ENCODE measurements at regions not wholly inside any gene's neighbourhood (a gene's known extent, or its start where the extent isn't known, plus 50 kb on each side); places are given as distances from the start of the nearest gene placed in this dataset.

- no peak for ATAC-seq (ENCODE audit: insufficient read depth, low read depth)
- H3K27ac ChIP-seq (ENCODE audit: low read length) = no peak overlapping the region
- no peak for TF ChIP-seq CTCF (IDR thresholded peaks at IDR 0.05; ENCODE audit: borderline replicate concordance, extremely low read depth, low read length, poor library complexity, severe bottlenecking)
- TF ChIP-seq EZH2 (IDR thresholded peaks at IDR 0.05; ENCODE audit: borderline replicate concordance, low read depth, low read length, severe bottlenecking) = no peak
- peaks cover 36% of the 10 kb centered on the region for H3K27me3 ChIP-seq (ENCODE audit: insufficient read depth, low read length, poor library complexity)
- no peaks in the 10 kb centered on the region for H3K79me2 ChIP-seq (ENCODE audit: insufficient read depth, low read length)
- H2AFZ ChIP-seq (ENCODE audit: low read depth, low read length) = no peak overlapping the region
- no peaks in the 10 kb centered on the region for H3K9me3 ChIP-seq (ENCODE audit: insufficient read depth, low read length, severe bottlenecking)
- no peaks in the 10 kb centered on the region for H3K4me1 ChIP-seq (ENCODE audit: insufficient read depth, low read length)
- H4K20me1 ChIP-seq (ENCODE audit: insufficient read depth, low read length) = no peaks in the 10 kb centered on the region
- DNase-seq = no peak
- no peak overlapping the region for H3K4me3 ChIP-seq (ENCODE audit: low read depth in 1 of 2, low read length in 2 of 2)
- H3K4me2 ChIP-seq (ENCODE audit: insufficient read depth, low read length) = no peak overlapping the region
- no peaks in the 10 kb centered on the region for H3K36me3 ChIP-seq (ENCODE audit: insufficient read depth, low read length)
- no peak overlapping the region for H3K9ac ChIP-seq (ENCODE audit: low read depth, low read length)
Measured at GRCh38 chr7:22561321-22561811, 61.4 kb upstream of the STEAP1B start.

GRCh38 chr7:22559829-22560489 lies 60.0 kb upstream of the STEAP1B start:
- Histone ChIP-seq H3K36me3 (ENCODE audit: insufficient read depth, low read length) (no peaks in the 10 kb centered on the region), H4K20me1 (ENCODE audit: insufficient read depth, low read length) (no peaks in the 10 kb centered on the region), H3K79me2 (ENCODE audit: insufficient read depth, low read length) (no peaks in the 10 kb centered on the region), H3K4me3 (ENCODE audit: low read depth in 1 of 2, low read length in 2 of 2) (no peak overlapping the region), H3K27me3 (ENCODE audit: insufficient read depth, low read length, poor library complexity) (peaks cover 26% of the 10 kb centered on the region), H3K4me2 (ENCODE audit: insufficient read depth, low read length) (no peak overlapping the region), H2AFZ (ENCODE audit: low read depth, low read length) (no peak overlapping the region), H3K27ac (ENCODE audit: low read length) (no peak overlapping the region), H3K9ac (ENCODE audit: low read depth, low read length) (no peak overlapping the region), H3K9me3 (ENCODE audit: insufficient read depth, low read length, severe bottlenecking) (no peaks in the 10 kb centered on the region), H3K4me1 (ENCODE audit: insufficient read depth, low read length) (no peaks in the 10 kb centered on the region)
- ATAC-seq (ENCODE audit: insufficient read depth, low read depth) = peak; percentile 96
- TF ChIP-seq EZH2 (IDR thresholded peaks at IDR 0.05; ENCODE audit: borderline replicate concordance, low read depth, low read length, severe bottlenecking) (no peak), CTCF (IDR thresholded peaks at IDR 0.05; ENCODE audit: borderline replicate concordance, extremely low read depth, low read length, poor library complexity, severe bottlenecking) (peak; percentile 85)
- peak; percentile 65 for DNase-seq

- Histone ChIP-seq H3K27me3 (ENCODE audit: insufficient read depth, low read length, poor library complexity) (no peaks in the 10 kb centered on the region), H3K9ac (ENCODE audit: low read depth, low read length) (no peak overlapping the region)
Measured at GRCh38 chr7:22557167-22557566, 57.2 kb upstream of the STEAP1B start.

More at GRCh38 chr7:22557167-22557566, 57.2 kb upstream of the STEAP1B start:
- H3K79me2 ChIP-seq (ENCODE audit: insufficient read depth, low read length) = no peaks in the 10 kb centered on the region
- H3K4me2 ChIP-seq (ENCODE audit: insufficient read depth, low read length) = no peak overlapping the region
- TF ChIP-seq EZH2 (IDR thresholded peaks at IDR 0.05; ENCODE audit: borderline replicate concordance, low read depth, low read length, severe bottlenecking) = no peak
- no peak for TF ChIP-seq CTCF (IDR thresholded peaks at IDR 0.05; ENCODE audit: borderline replicate concordance, extremely low read depth, low read length, poor library complexity, severe bottlenecking)
- DNase-seq (no peak), ATAC-seq (ENCODE audit: insufficient read depth, low read depth) (no peak)
- H3K27ac ChIP-seq (ENCODE audit: low read length) = no peak overlapping the region
- no peaks in the 10 kb centered on the region for H4K20me1 ChIP-seq (ENCODE audit: insufficient read depth, low read length)
- no peak overlapping the region for H3K4me3 ChIP-seq (ENCODE audit: low read depth in 1 of 2, low read length in 2 of 2)
- no peaks in the 10 kb centered on the region for H3K9me3 ChIP-seq (ENCODE audit: insufficient read depth, low read length, severe bottlenecking)
- no peaks in the 10 kb centered on the region for H3K4me1 ChIP-seq (ENCODE audit: insufficient read depth, low read length)
- no peak overlapping the region for H2AFZ ChIP-seq (ENCODE audit: low read depth, low read length)
- no peaks in the 10 kb centered on the region for H3K36me3 ChIP-seq (ENCODE audit: insufficient read depth, low read length)

Data from DND-41 (cell line).